WI38 (cell line): ENCODE measurements at regions not wholly inside any gene's neighbourhood (a gene's known extent, or its start where the extent isn't known, plus 50 kb on each side); places are given as distances from the start of the nearest gene placed in this dataset.

Experiments
- H3K4me3 ChIP-seq: 2 replicates; pipeline ENCODE4 v1.5.1; 2011; ENCODE audit warnings: low read depth, mild to moderate bottlenecking, control low read depth, low read length
- TF ChIP-seq, protein P1 (sequence below): IDR thresholded peaks from 2 replicates; pipeline ENCODE4 v1.5.1; 2012; ENCODE audit warnings: low read depth, mild to moderate bottlenecking, control low read depth, low read length

- TF ChIP-seq, protein P1, sequence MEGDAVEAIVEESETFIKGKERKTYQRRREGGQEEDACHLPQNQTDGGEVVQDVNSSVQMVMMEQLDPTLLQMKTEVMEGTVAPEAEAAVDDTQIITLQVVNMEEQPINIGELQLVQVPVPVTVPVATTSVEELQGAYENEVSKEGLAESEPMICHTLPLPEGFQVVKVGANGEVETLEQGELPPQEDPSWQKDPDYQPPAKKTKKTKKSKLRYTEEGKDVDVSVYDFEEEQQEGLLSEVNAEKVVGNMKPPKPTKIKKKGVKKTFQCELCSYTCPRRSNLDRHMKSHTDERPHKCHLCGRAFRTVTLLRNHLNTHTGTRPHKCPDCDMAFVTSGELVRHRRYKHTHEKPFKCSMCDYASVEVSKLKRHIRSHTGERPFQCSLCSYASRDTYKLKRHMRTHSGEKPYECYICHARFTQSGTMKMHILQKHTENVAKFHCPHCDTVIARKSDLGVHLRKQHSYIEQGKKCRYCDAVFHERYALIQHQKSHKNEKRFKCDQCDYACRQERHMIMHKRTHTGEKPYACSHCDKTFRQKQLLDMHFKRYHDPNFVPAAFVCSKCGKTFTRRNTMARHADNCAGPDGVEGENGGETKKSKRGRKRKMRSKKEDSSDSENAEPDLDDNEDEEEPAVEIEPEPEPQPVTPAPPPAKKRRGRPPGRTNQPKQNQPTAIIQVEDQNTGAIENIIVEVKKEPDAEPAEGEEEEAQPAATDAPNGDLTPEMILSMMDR, result no peak
- H3K4me3 ChIP-seq, result no peak overlapping the region
Observed at GRCh38 chr6:74554041-74554440, 651.8 kb downstream of the COL12A1 start.

DNA sequence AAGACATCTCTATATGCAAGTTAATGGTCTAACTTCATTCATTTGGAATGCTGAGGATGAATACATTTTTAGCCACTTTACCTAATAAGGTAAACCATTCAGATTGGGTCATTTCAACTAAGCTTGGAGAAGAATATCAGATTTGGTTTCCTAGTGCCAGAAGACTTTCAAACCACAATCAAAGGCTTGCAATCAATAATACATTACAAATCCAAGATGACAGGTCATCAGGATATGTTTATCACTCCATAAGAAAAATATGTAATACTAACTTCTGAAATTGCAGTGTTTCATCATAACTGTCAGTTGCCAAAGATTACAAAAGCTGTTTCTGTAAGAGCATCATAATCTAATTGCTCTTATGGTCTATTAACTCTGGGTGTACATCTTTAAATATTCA is 654.0 kb downstream of the COL12A1 start:
- TF ChIP-seq, protein P1, result no peak
- no peak overlapping the region for H3K4me3 ChIP-seq

- H3K4me3 ChIP-seq, result no peak overlapping the region
- TF ChIP-seq, protein P1, result no peak
Observed at GRCh38 chr6:74550821-74551220, 655.0 kb downstream of the COL12A1 start.

DNA sequence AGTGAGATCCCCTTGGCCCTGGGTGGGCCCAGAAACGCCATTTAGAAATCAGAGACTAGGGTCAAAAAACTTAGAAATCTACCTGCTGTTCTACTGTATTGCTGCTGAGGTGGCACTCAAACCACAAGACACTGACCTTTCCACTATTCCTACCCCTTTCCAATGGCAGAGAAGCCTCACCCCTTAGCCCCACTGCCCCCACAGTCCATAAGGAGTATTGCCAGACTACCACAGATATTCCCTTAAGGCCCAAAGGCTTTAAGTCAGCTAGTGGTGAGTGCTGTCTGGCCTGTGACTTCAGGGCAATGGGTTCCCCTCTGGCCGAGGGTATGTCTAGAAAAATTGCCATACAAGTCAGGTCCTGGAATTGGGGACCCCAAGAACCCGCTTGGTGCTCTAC is 656.1 kb downstream of the COL12A1 start:
- no peak overlapping the region for H3K4me3 ChIP-seq
- TF ChIP-seq, protein P1, result no peak

DNA sequence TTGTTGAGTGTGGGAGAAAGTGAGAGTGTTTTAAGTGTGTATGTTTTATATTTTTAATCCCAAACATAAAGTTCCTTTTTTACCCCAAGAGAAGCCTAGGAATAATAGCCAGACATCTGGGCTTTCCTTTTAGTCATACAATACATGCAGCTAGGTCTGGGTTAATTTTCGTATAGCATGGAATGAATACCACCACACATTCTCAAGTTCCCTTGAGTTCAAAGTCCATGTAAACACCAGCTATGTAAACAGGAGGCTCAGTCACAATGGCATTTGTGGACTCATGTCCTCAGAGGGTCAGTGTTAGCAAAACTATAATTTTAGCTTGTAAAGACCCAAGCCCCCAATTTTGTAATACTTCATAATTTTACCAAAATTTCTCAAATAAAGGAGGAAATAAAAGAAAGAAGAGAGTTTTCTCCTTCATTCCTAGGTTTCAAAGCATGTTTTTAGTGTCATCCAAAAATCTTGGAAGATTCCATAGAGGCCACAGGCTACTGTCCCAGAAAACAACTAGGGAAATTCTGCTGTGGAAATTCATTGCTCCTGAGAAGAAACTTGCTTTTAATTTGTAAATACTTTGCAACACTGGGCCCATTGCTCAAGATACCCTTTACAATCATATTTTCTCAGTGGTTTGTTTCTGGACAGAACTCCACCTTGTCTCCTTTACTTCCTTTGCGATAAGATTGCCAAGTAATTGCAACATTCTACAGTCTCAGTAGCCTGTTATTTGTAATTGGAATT is 671.2 kb downstream of the COL12A1 start:
- no peak overlapping the region for H3K4me3 ChIP-seq
- TF ChIP-seq, protein P1, result no peak

- TF ChIP-seq, protein P1, result no peak
- H3K4me3 ChIP-seq, result no peak overlapping the region
Observed at GRCh38 chr6:74519163-74519562, 686.7 kb downstream of the COL12A1 start.

- TF ChIP-seq, protein P1, result no peak
- no peak overlapping the region for H3K4me3 ChIP-seq
Observed at GRCh38 chr6:74518035-74518434, 687.8 kb downstream of the COL12A1 start.
